HG02610 (cell line): ENCODE measurements at regions not wholly inside any gene's neighbourhood (a gene's known extent, or its start where the extent isn't known, plus 50 kb on each side); places are given as distances from the start of the nearest gene placed in this dataset.

Experiments used
- ATAC-seq: cut with Tn5 transposase; IDR thresholded peaks from one replicate; pipeline ENCODE4 v1.9.1; 2021; ENCODE audit warnings: mild to moderate bottlenecking, moderate library complexity; ENCODE audit not compliant: unreplicated experiment

- ATAC-seq, result no peak
Measured at GRCh38 chr2:217691920-217692666, 310.7 kb downstream of the TNS1 start.

GRCh38 chr2:217691516-217691915 is 311.3 kb downstream of the TNS1 start:
- no peak for ATAC-seq

- no peak for ATAC-seq
Measured at GRCh38 chr2:217689053-217689452, 313.7 kb downstream of the TNS1 start.

DNA sequence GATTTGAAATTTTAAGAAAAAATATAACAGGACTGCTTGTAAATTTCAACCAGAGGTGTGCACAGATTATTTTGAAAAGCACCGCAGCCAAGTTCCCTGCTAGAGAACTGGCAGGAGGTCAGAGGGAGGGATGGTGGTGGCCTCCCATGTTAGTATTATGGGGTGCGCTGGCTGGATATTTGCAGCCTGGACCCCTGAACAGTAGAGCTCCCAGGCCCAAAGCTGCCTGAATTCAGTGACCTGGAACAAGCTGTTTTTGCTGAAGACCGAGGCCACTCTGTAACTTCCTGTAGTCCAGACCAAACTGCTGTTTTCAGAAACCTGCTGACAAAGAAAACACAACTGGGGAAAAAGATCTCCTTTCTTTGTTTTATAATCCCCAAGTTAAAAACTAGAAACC is 314.3 kb downstream of the TNS1 start:
- no peak for ATAC-seq

DNA sequence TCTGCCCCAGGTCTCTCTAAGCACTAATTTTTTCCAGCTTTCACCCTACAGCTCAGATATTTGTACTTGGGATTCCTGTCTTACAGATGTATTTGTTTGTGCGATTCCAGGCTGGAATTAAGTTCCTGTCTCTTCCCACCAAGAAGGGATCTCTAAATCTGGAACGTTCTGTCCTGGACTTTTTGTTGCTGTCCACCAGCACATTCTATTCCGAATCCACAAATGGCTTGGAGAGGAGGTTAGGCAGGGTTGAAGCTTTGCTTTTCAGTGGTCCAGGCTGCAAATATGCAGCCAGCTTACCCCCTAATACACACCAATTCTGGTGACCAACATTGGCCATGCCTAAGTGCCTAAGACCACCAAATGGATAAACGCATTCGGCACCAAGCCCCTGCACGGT is 315.0 kb downstream of the TNS1 start:
- ATAC-seq, result no peak

DNA sequence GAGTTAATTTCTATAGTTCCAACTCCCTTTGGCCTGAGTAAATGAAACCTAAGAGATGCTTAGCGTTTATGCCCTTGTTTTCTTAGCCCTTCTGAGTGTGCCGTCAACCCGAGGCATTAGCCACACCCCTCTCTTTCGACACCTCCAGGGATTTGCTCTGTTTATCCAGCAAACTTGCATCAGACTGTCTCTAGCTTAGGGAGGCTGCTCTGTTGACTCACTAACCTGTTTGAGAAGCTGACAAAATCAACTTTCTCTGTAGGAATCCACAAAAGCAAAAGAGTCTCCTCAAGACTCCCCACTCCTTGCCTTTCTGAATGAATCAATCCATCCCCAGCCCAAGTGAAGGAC is 317.6 kb downstream of the TNS1 start:
- no peak for ATAC-seq

DNA sequence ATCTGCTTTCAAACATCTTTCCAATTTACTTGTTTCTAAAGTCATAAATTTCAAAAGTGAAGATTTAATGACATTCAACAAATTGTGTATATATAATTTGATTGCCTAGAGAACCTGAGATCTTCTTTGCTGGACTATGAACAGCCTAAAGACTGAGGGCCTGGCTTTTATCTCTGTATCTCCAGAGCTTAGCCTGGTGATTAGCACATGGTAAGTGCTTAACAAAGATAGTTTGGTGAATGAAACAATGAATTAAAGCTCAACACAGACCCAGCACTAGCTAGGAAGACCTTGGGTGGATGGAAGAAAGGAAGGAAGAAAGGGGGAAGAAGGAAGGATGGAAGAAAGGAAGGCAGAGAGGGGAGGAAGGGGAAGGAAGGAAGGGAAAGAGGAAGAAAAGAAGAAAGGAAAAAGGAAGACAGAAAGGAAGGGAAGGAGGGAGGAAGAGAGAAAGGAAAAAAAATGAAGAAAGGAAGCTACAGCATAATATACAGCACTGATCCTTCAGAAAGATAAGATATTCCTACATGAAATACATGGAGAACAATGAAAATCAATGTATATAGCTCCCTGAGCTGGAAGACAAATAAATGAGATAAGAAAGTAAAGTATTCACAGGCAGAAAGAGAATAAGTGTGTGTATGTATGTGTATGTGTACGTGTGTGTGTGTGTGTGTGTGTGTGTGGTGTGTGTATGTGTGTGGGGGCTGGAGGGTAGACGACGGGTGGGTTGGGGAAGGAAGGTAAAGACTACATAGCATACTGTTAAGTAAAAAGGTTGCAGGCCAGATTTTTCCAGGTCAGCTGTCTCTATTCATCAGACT is 318.2 kb downstream of the TNS1 start:
- ATAC-seq, result no peak

DNA sequence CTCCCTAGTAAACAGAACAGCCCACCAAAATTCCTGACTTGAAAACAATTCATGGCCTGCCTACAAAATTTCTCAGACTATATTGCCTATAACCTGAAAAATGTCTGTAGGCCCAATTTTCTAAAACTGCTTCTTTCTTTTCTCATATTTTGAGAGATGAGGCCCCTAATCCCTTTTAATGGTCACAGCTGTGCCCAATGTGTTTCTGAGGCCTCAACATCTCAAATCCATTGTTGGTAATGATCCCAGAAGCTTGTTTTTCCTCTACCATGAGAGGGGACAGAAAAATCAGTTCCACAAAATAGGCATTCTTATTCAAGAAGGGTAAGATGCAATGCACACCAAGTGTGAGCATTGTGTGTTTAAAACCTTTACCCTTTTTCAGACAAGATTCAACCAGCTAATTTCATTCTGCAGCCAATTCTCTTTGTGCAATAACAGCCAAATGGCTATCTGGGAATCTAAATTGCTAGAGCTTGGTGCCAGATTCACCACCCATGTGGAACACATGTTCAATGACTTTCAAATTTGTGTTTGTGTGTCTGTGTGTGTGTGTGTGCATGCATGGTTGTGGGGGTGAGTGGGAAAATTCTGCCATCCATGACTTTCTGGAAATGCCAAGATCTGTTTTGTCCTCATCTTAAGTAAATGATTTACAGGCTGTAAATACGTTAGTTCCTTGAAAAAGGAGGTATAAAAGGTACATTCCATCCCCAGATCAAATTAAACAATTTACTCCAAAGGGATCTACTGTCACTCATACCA is 319.5 kb downstream of the TNS1 start:
- ATAC-seq, result no peak

GRCh38 chr2:217681791-217682190 is 321.0 kb downstream of the TNS1 start:
- no peak for ATAC-seq

DNA sequence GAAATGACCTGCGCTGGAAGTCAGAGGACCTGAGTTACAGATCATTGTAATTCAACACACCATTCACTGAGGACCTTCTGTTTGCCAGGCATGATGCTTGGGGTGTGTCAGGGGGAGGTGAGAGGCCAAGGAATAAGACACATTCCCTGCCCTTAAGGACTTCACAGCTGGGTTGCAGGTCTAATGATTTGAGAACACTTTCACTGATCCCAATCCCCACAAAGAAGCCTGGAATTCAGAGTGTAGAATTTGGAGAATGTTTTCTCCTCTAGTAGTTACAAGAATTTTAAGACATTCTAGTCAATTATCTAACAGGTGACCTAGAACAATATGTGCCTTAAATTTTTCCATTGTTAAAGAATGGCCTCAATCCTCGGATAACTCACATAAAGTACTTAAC is 322.4 kb downstream of the TNS1 start:
- no peak for ATAC-seq

GRCh38 chr2:217673627-217674026 is 329.2 kb downstream of the TNS1 start:
- ATAC-seq, result no peak

DNA sequence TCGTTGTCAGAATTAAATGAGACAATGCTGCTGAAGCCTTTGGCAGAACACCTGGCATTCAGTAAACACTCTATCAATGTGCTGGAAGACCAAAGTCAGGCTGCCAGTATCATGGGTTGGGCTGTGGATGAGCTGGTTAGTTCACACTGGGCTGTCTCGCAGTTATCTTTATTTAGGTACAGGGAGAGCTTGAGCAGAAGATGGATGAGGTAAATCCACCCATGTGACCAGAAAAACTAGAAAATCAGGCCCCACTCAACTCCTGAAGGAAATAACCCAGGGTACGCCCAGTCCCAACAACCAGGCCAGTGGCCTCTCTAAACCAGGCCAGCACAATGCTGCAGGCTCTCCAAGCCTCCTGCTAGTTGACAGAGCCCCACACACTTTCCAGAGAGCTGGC is 330.3 kb downstream of the TNS1 start:
- no peak for ATAC-seq

DNA sequence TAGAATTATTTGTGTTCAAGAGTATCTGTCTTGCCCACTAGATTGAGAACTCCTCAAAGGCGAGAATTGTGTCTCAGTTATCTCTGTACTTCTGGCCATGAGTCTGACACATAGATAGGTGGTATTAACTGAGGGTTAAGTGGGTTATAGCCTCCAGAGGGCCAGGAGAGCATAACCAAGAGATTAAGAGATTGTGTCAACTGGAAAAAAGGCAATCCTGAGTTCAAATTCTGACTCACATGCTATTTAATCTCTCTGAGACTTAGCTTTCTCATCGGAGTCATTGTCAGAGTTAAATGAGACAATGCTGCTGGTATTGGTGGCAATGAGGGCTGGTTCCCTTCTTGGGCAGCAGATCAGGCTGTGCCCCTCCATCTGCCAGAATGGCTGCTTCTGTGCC is 330.9 kb downstream of the TNS1 start:
- ATAC-seq, result no peak

DNA sequence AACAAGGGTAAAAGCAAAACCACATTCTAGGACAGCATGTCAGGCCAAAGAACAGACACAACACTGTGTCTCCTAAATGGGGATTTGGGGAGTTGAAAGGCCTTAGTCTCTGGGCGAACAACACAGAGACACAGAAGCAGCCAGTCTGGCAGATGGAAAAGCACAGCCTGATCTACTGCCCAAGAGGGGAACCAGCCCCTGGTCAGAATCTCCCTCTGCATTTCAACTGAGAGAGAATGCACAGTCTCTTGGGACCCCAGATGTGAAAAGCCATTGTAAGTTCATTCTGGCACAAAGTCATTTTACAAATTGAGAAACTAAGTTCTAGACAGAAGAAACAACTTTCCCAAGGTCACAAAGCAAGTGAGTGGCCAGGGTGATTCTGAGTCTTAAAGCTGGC is 331.7 kb downstream of the TNS1 start:
- ATAC-seq, result no peak

DNA sequence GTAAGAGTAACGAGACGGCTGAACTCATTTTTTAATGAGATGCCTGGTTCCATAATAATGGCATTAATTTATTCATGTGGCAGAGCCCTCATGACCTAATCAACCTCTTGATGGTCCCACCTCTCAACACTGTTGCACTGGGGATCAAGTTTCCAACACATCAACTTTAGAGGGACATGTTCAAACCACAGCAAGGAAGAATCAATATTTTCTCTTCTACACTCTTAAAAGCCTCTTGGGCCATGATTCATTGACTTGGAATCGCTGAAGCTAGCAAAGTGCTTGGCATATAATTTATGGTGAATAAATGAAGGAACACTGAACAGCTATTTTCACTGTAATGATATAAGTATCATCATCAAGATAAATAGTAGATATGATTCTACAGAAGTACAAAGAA is 333.0 kb downstream of the TNS1 start:
- ATAC-seq, result no peak

DNA sequence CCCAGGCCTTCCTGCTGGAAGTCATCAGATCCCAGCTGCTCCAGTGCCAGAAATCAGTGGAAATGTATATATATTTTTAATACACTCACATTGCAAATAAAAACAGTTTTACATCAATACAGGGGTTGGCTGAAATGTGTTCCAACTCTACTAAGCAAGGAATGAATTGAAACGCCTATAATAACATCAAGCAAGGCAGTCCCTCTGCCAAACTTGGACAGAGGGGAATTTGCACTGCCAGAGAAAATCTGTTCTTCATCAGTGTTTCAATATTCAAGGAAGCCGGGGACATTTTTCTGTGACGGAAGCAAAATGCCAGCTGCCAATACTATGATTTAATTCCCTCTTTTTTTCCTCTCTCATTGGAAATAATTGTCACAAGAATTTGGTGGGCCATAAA is 335.3 kb downstream of the TNS1 start:
- ATAC-seq, result no peak

GRCh38 chr2:217667035-217667434 is 335.8 kb downstream of the TNS1 start:
- ATAC-seq, result no peak

GRCh38 chr2:217666338-217666737 is 336.5 kb downstream of the TNS1 start:
- ATAC-seq, result peak; percentile 94

DNA sequence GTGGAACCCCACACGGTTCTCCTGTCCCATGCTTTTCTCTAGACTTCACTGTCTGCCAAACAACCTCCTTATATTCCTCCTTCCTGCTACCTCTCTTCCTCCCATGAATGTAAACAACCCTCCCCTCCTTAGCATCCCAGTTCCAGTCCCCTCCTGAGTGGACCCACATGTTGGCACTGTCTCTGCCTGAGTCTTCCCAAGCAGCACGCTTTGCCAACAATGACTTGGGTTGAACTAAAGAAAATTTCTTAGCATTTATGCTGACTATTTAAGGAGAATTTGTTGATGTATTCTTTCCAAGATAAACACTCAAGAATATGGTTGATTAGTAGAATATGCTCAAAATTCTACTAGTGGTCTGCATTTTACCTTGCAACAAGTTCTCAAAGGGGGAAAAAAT is 338.0 kb downstream of the TNS1 start:
- ATAC-seq, result no peak

GRCh38 chr2:217662984-217663602 is 339.7 kb downstream of the TNS1 start:
- ATAC-seq, result no peak

- ATAC-seq, result no peak
Measured at GRCh38 chr2:217661378-217661777, 341.4 kb downstream of the TNS1 start.
